ENCODE measurements at regions not wholly inside any gene's neighbourhood (a gene's known extent, or its start where the extent isn't known, plus 50 kb on each side); places are given as distances from the start of the nearest gene placed in this dataset.

- TF ChIP-seq ARNT (IDR thresholded peaks at IDR 0.05) (no peak), BHLHE40 (IDR thresholded peaks at IDR 0.05; ENCODE audit: borderline replicate concordance) (no peak), L3MBTL2 (conservative IDR thresholded peaks at IDR 0.05) (no peak), ELF4 (IDR thresholded peaks at IDR 0.05) (no peak), FOXM1 (IDR thresholded peaks at IDR 0.05; ENCODE audit: borderline replicate concordance) (no peak), SP1 (IDR thresholded peaks at IDR 0.05) (no peak), HDGF (IDR thresholded peaks at IDR 0.05; ENCODE audit: borderline replicate concordance) (no peak), TARDBP (IDR thresholded peaks at IDR 0.05) (no peak)
These were observed 270.7 kb downstream of the GRXCR1 start for GRCh38 chr4:43163101-43163792.

Measured in HEK293T (cell line).